HG03378 (cell line): ENCODE measurements at regions not wholly inside any gene's neighbourhood (a gene's known extent, or its start where the extent isn't known, plus 50 kb on each side); places are given as distances from the start of the nearest gene placed in this dataset.
"Not testable (repeated sequence)": the region's sequence is repeated elsewhere in the genome, so short reads cannot be mapped to it uniquely, and the experiment has no call there.

Source experiments
- ATAC-seq: cut with Tn5 transposase; IDR thresholded peaks from one replicate; pipeline ENCODE4 v1.9.1; 2021; ENCODE audit warnings: mild to moderate bottlenecking, moderate library complexity; ENCODE audit not compliant: unreplicated experiment

DNA sequence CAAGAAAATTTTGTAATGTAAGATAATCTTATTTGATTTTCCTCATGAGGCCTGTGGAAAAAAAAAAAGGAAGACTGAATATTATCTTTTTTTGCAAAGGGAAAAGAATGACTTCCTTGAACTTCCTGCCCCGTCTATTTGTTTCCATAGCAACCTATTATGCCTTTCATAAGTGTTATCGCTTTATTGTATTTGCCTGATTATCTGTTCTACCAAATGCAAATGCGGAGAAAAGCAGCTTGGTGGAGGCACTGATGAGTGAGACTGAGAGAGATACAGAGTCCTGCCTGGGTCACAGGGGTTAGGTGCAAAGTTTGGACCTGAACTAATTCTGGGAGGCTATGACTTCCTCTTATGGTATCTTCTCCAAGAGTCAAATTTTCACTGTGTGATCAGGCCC is 334.0 kb upstream of the KCNMB2 start:
- no peak for ATAC-seq

DNA sequence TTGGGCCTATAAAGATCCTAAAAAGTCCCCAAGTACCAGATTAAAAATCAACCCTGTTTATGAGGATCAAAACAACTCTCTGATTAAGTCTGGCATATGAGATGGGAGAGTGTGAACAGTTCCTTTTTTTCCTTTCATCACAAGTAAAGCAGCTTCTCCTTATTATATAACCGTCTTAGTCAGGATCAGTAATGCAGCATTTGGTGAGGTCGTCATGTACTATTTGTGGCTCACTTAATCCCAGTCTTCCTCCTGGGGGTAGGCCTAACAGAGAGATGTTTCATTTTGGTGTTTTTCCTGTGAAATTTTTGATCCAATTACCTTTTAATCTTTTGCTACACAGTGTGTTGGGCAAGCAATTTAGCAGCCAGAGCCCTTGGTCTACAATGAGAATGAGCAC is 333.1 kb upstream of the KCNMB2 start:
- no peak for ATAC-seq

DNA sequence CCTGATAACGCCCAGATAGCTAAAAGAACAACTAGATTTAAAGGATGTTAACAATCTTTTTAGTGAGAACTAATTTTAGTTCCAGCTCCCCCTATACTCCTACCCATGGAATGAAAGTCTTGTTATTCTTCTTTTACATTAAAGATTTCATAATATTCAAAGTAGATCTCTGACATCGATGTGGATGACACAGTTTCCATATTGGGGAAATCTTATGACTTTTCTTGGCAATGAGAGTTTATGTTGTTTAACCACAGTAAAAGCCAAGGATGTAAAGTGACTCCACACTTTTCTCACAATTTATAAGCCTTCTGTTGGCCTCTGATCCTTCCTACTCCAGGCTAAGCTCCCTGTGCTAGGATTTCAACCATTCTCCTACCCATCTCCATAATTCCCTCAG is 332.6 kb upstream of the KCNMB2 start:
- no peak for ATAC-seq

DNA sequence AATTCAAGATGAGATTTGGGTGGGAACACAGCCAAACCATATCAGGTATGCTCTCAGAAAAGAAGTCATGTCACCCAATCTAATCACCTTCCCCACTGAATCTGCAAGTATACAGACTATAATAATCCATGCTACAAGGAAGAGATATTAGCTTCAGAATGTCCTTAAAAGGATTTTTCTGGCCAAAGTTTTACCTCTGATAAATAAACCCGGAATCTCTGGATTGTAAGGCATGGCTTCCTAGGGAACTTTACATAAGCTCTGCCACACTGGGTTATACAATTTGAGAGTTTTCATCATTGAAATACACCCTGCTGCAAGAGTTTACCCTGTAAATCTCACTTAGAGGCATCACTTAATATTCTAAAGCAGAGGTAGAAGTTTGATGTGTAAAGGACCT is 330.5 kb upstream of the KCNMB2 start:
- no peak for ATAC-seq

DNA sequence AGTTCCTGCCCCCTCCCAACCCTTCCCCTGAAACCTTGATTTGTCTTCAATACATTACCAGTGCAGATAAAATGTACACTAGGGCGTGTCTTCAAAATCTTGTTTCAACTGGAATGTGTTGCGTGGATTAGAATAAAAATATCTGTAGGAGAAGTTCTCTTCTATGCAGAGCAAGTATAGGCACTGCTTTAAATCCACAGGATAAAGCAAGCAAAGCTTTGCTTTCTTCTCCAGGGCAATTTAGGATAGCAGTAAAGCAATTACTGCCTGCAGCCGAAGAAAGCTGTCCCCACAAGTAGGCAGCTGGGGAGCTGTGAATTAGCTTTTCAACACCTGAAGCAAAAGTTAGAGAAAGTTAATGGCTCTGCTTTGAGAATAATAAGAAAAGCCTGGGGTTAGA is 329.7 kb upstream of the KCNMB2 start:
- no peak for ATAC-seq

DNA sequence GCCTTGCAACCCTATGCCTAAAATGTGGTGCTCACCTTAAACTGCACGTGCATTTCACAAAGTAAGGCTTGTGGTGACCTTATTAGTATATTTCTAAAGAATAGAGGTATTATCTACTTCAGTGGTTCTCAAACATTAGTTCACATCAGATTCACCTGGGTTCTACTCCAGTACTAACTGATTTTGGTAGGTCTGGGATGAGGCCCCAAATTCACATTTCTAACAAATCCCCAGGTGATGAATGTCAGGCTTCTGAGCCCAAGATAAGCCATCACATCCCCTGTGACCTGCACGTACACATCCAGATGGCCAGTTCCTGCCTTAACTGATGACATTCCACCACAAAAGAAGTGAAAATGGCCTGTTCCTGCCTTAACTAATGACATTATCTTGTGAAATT is 329.1 kb upstream of the KCNMB2 start:
- not testable (repeated sequence) for ATAC-seq

DNA sequence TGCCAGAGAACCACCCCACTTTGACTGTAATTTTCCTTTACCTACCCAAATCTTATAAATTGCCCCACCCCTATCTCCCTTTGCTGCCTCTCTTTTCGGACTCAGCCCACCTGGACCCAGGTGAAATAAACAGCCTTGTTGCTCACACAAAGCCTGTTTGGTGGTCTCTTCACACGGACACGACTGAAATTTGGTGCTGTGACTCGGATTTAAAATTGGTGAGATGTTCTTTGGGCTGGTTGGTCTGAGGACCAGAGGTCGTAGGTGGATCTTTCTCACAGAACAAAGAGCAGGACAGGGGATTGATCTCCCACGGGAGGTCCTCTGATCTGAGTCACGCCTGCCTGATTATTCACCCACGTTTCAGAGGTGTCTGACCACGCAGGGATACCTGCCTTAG is 328.6 kb upstream of the KCNMB2 start:
- not testable (repeated sequence) for ATAC-seq

DNA sequence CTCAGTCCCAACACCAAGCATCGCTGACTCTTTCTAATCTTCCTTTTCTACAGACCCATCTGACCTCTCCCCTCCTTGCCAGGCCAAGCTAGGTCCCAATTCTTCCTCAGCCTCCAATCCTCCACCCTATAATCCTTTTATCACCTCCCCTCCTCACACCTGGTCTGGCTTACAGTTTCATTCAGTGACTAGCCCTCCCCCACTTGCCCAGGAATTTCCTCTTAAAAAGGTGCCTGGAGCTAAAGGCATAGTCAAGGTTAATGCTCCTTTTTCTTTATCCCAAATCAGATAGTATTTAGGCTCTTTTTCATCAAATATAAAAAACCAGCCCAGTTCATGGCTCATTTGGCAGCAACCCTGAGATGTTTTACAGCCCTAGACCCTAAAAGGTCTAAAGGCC is 327.1 kb upstream of the KCNMB2 start:
- ATAC-seq = not testable (repeated sequence)

DNA sequence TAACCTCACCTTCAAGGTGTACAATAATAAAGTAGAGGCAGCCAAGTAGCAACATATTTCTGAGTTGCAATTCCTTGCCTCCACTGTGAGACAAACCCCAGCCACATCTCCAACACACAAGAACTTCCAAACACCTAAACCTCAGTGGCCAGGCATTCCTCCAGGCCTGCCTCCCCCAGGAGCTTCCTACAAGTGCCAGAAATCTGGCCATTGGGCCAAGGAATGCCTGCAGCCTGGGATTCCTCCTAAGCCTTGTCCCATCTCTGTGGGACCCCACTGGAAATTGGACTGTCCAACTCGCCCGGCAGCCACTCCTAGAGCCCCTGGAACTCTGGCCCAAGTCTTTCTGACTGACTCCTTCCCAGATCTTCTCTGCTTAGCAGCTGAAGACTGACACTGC is 326.6 kb upstream of the KCNMB2 start:
- not testable (repeated sequence) for ATAC-seq

DNA sequence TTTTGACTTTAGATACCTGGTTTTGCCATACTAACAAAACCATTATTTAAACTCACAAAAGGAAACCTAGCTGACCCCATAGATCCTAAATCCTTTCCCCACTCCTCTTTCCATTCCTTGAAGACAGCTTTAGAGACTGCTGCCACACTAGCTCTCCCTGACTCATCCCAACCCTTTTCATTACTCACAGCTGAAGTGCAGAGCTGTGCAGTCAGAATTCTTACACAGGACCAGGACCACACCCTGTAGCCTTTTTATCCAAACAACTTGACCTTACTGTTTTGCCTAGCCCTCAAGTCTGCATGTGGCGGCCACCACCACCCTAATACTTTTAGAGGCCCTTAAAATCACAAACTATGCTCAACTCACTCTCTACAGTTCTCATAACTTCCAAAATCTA is 325.1 kb upstream of the KCNMB2 start:
- ATAC-seq = not testable (repeated sequence)

DNA sequence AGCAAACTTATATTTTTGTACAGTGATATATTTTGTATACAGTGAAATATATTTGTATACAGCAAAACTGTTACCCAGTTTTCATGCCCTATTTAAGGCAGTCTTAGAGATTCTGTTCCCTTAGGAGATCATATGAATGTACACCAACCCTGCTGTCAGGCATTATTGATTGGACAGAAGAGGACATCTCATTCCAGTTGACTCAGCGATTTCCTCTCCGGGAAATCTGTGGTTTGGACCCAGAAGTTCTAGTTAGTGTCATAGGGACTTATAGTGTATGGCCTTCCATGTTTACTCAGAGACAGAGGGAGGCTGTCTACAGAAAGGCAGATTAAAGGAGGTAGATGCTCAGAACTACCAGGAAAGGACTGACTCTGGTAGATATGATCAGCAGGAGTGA is 318.8 kb upstream of the KCNMB2 start:
- no peak for ATAC-seq

DNA sequence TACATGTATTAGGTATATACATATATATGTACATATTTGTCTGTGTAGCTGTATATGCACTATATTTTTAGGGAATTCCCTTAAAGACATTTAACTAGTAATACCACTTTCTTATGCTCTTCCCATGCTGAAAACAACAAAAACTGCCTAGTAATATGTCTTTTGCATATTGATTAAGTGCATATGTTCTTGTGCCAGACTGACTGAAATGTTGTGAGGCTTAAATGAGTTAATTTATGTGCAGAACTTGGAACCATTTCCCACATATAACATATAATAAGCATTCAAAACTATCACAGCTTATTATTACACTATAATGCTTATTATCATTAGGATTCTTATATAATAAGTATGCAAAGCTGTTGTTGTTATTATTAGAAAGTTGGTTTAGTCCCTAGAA is 318.0 kb upstream of the KCNMB2 start:
- no peak for ATAC-seq

DNA sequence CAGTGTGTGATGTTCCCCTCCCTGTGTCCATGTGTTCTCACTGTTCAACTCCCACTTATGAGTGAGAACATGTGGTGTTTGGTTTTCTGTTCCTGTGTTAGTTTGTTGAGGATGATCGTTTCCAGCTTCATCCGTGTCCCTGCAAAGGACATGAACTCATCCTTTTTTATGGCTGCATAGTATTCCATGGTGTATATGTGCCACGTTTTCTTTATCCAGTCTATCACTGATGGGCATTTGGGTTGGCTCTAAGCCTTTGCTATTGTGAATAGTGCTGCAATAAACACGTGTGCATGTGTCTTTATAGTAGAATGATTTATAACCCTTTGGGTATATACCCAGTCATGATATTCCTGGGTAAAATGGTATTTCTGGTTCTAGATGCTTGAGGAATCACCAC is 316.6 kb upstream of the KCNMB2 start:
- not testable (repeated sequence) for ATAC-seq

DNA sequence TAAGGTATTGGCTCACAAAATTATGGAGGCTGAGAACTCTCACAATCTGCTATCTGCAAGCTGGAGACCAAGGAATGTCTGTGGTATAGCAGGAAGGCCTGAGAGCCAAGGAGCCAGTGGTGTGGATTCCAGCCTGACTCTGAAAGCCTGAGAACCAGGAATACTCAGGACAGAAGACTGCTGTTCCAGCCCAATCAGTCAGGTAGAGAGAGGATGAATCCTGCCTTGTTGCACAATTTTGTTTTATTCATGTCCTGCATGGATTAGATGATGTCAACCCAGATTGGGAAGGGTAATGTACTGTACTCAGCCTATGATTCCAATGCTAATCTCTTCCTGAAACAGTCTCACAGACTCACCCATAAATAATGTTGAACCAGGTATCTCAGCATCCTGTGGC is 312.4 kb upstream of the KCNMB2 start:
- ATAC-seq = no peak

DNA sequence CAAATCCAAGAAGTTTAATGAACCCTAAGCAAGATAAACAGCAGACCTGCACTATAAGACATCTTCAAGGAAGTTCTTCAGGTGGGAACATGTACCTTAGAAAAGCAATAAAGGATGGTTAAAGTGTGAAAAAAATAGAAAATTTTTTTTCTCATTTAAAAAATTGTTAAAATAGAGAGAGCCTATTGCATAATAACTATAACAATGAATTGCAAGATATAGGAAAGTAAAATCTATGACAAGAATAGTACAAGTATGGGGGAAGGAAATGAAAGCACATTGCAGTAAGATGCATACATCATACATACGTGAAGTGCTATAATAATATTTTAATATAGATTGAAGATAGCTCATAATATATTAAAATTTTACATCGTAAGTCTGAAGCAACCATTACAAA is 310.1 kb upstream of the KCNMB2 start:
- ATAC-seq = no peak

DNA sequence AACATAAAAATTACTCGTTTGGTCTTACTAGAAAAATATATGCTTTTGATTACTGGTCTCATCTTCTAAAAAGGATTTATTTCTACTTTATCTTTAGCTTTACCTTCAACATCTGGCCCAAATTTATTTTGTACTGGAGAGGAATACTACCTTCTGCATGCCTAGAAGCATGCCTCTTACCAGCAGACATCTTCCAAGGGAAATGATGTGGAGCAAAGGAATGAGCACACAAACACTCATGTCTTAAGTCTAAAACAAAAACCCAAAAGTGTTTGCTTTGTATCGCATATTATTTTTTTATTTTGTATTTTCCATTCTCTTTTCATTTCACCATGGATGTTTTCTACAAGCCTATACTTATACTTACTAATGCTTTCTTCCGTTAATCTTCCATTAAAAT is 304.6 kb upstream of the KCNMB2 start:
- ATAC-seq = no peak

DNA sequence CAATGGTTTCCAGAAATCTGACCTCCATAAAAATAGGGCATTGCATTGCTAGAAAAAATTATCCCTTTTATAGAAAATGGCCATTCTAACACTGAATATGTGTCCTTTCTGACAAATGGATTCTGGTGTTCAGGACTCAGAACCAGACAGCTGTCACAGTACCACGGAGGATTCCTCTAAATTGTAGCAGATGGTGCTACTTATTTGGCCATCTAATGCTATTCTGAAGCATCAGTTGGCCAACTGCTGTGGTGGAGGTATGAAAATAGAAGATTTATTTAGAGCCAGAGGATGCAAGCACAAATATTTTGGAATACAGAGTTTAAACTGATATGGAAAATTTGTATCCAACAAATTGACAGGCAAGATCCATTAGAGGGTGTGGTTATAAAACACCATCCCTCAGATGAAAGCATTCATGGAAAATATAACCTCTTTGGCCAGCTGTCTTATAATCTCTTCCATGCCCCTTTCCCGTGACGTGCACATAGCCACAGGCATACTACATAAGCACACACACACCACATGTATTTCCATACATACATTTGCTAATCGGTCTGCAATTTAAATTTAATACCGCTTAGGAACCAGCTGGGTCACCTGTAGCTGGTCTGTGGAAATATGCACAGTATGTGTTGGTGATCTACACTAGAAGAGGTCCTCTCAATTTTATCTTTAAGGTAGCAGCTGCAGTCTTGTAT is 302.7 kb upstream of the KCNMB2 start:
- ATAC-seq = no peak

DNA sequence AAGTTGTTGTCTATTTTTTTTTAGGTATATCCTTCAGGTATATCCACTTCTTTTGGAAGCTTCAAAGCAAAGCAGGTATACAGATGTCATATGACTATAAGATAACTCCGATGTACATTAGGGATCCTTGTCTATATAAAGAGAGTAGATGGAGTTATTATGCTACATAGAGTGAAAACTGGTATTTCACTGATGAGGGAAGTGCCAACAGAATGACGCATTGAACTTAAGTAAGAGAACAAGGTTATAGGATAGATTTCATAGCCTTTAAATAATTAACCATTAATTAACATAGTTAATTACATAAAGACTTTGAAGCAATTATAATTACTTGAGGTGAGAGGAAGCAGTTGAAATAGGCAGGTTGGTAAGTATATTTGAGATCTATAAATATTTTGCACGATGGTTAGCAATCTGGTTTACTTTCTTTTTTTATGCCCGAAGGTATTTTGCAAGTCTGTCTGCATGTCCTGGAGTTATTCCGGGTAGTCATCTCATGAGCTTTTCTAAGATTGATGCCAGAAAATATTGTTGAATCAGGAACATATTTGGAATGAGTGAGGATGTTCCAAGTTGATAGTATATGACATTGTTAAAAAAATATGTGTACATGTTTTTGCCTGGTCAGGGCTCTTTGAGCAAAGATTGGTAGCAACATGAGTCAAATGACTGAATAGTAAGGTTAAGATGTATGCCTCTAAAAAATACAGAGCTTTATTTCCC is 299.5 kb upstream of the KCNMB2 start:
- no peak for ATAC-seq

DNA sequence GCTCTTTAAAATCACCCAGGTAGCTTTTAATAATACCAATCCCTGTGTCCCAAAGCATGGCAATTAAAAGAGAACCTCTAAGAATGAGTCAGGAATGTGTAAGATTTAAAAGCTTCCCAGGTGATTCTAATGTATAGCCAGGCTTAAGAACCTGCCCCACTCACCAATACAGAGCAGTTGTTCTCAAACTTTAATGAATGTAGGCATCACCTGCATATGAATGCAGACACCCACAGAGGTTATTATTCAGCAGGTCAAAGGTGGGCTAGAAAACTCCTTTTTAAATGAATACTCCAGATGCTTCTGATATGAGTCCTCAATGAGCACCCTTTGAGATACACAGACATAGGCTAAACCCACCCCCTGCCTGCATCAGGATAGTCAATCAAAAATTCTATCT is 298.1 kb upstream of the KCNMB2 start:
- ATAC-seq = no peak

DNA sequence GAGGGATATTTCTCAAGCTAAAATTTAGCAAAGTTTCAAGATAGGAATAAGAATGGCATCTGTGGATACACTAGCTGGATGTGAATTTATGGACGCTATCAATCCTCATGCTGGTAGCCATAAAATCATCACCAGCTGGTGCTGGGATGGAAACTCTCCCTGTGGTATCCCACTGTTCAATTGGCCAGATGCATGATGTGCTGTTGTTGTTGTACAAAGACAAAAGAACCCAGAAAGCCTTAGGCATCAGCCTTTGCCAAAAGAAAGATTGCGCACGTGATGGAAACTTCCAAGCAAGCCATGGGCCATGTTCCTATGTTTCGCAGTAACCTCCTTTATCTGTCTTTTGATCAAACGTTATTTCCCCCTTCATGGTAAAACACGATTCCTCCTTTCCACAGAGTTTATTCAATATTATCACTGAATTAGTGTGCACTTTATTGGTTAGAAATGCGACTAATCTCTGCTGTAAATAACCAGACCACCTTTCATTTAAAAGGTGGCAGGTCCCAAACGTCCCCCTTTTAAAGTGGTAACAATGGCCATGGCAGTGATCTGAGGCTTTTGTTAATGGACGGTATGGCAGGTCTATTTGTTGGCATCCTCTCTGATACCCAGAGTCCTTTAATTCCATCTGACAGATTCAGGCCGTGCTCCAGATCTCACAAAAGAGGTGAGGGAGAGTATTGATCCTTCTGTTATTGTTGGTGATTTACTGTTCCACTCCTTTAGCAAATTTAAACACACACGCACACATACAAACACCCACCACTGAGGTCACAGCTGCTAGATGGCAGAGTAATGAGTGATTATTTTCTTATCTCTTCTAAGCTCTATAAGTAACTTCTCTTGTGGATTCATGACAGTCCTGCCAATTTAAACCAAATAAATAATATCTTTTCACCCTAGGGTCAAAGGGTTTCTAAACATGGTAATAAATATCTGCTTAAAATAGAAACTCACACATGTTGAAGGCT is 291.2 kb upstream of the KCNMB2 start:
- ATAC-seq = no peak

DNA sequence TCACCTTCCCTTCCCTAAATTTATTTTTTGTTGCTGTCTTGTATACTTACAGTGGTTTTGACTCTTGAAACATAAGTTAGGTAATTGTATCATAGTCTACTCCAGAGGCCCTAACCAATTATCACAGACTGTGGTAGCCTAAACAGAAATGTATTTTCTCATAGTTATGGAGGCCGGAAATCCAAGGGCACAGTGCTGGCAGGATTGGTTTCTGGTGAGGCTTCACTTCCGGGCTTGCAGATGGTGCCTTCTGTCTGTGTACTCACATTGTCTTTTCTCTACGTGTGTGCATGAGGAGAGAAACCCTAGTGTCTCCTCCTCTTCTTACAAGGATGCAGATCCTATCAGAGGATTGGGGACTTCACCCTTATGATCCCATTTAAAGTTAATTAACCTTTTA is 290.2 kb upstream of the KCNMB2 start:
- ATAC-seq = no peak

DNA sequence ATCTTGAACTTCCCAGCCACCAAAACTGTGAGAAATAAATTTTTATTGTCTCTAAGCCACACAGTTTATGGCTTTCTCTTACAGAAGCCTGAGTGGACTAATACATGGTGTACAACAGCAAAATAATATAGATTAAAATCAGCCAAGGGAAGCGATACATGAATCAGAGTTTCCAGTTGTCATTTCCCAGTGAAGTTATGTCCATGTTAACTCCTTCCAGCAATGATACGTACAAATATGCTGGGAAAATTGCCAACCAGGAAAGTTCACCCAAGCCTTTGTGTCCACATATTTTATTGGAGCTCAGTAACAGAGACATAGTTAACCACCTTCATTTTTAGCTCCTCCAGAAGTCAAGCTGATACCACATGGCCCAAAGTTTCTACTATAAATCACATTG is 280.9 kb upstream of the KCNMB2 start:
- ATAC-seq = no peak
